ENCODE measurements at regions not wholly inside any gene's neighbourhood (a gene's known extent, or its start where the extent isn't known, plus 50 kb on each side); places are given as distances from the start of the nearest gene placed in this dataset.

DNA sequence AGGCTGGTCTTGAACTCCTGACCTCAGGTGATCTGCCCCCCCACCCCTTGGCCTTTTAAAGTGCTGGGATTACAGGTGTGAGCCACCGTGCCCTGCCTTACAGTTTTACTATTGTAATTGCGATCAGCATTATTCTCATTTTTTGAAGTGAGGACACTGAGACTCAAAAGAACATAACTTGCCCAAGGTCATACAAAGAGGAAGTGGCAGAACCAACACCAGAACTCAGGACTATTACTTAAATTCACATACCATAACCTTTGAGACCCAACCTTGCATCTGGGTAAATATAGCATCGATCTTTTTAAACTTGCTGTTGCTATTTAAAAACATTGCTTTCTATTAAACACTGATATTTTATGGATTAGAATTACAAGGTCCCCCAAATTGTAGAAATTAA lies 54.2 kb downstream of the FOXI1 start:
- Histone ChIP-seq H3K9me3 (no peaks in the 10 kb centered on the region), H3K36me3 (no peaks in the 10 kb centered on the region), H3K4me1 (replicated peaks) (no peaks in the 10 kb centered on the region), H3K27me3 (replicated peaks; ENCODE audit: insufficient read depth) (no peaks in the 10 kb centered on the region), H3K27ac (no peak overlapping the region), H3K4me3 (no peak overlapping the region)
- no peak for TF ChIP-seq POLR2A (IDR thresholded peaks at IDR 0.05)
- TF ChIP-seq, protein P1, sequence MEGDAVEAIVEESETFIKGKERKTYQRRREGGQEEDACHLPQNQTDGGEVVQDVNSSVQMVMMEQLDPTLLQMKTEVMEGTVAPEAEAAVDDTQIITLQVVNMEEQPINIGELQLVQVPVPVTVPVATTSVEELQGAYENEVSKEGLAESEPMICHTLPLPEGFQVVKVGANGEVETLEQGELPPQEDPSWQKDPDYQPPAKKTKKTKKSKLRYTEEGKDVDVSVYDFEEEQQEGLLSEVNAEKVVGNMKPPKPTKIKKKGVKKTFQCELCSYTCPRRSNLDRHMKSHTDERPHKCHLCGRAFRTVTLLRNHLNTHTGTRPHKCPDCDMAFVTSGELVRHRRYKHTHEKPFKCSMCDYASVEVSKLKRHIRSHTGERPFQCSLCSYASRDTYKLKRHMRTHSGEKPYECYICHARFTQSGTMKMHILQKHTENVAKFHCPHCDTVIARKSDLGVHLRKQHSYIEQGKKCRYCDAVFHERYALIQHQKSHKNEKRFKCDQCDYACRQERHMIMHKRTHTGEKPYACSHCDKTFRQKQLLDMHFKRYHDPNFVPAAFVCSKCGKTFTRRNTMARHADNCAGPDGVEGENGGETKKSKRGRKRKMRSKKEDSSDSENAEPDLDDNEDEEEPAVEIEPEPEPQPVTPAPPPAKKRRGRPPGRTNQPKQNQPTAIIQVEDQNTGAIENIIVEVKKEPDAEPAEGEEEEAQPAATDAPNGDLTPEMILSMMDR (IDR thresholded peaks at IDR 0.05): no peak
- no peak for DNase-seq (ENCODE audit: low spot score)
- intact Hi-C loops (cut with DNase I): no loop called here
- 87% methylated on average over 3 of the region's 3 CpGs for WGBS

DNA sequence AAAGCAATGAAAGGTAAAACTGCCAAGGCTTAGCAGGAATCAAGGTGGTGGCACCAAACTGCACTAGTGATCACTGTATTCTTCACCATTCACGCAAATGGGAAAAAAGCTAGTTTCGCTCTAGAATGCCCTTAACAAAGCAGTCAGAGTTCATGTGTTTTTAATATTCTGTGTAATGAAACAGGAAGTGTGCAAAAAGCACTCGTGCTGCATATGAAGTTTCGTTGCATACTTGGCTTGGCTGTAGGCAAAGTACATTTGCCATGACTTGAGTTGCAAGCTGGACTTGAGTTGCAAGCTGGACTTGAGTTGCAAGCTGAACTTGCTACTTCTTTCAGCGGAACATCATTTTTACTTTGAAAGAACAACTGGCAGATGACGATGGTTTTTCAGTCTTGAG lies 55.4 kb downstream of the FOXI1 start:
- intact Hi-C loops (cut with DNase I): no loop called here
- WGBS: 83% methylated on average over 6 of the region's 6 CpGs
- Histone ChIP-seq H3K9me3 (no peaks in the 10 kb centered on the region), H3K36me3 (no peaks in the 10 kb centered on the region), H3K27me3 (replicated peaks; ENCODE audit: insufficient read depth) (no peaks in the 10 kb centered on the region), H3K4me3 (no peak overlapping the region), H3K4me1 (replicated peaks) (no peaks in the 10 kb centered on the region), H3K27ac (no peak overlapping the region)
- no peak for DNase-seq (ENCODE audit: low spot score)
- TF ChIP-seq POLR2AphosphoS5 (IDR thresholded peaks at IDR 0.05) (no peak), POLR2A (IDR thresholded peaks at IDR 0.05) (no peak)
- TF ChIP-seq, protein P1 (IDR thresholded peaks at IDR 0.05): no peak

DNA sequence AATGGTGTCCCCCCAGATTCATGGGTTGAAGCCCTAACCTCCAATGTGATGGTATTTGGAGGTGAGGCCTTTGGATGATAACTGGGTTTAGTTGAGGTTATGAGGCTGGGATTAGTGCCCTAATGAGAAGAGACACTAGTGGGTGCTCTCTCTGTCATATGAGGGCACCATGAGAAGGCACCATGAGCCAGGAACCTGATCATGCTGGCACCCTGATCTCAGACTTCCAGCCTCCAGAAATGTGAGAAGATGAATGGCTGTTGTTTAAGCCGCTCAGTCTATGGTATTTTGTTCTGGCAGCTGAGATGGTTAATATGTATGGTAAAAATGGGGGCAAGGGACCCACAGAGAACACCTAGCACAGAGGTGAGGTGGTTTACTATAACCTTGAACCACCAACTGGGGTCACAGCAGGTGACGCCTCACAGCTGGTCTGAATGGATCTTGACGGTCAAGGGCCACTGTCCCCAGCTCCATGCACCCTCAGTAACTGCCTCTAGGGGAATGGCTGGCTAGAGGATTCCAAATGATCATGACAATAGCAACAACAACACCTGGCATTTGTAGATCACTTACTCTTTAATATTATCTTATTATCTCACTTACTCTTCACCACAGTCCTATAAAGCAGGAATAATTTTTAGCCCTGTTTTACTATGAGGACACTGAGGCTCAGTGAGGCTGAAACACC lies 57.1 kb downstream of the FOXI1 start:
- Histone ChIP-seq H3K36me3 (no peaks in the 10 kb centered on the region), H3K4me3 (no peak overlapping the region), H3K9me3 (no peaks in the 10 kb centered on the region), H3K27me3 (replicated peaks; ENCODE audit: insufficient read depth) (no peaks in the 10 kb centered on the region), H3K4me1 (replicated peaks) (no peaks in the 10 kb centered on the region), H3K27ac (no peak overlapping the region)
- no peak for DNase-seq (ENCODE audit: low spot score)
- intact Hi-C loops (cut with DNase I): no loop called here
- WGBS: 91% methylated on average over 3 of the region's 3 CpGs
- TF ChIP-seq POLR2A (IDR thresholded peaks at IDR 0.05): no peak
- TF ChIP-seq, protein P1 (IDR thresholded peaks at IDR 0.05): no peak
- TF ChIP-seq POLR2AphosphoS5 (IDR thresholded peaks at IDR 0.05): no peak

DNA sequence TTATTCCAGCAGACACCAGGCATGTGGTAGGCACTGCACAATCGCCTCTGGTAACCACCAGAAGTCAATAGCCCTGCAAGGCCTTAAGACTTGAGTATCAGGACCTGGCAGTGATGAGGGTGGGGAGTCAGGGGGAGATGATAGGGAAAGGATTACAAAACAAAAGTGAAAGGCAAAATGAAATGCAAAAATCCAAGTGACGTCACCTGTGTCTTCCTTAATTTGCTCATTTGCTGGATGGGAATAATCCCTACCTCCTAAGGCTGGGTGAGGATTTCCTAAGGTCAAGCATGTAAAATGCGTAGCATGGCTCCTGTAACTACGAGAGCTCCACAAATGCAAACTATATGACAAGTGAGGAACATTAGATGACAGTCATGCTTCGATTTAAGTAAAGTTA lies 58.4 kb downstream of the FOXI1 start:
- no peaks in the 10 kb centered on the region for H3K36me3 ChIP-seq
- TF ChIP-seq, protein P1 (IDR thresholded peaks at IDR 0.05): no peak
- TF ChIP-seq POLR2A (IDR thresholded peaks at IDR 0.05) (no peak), POLR2AphosphoS5 (IDR thresholded peaks at IDR 0.05) (no peak)
- 86% methylated on average over 5 of the region's 5 CpGs for WGBS

DNA sequence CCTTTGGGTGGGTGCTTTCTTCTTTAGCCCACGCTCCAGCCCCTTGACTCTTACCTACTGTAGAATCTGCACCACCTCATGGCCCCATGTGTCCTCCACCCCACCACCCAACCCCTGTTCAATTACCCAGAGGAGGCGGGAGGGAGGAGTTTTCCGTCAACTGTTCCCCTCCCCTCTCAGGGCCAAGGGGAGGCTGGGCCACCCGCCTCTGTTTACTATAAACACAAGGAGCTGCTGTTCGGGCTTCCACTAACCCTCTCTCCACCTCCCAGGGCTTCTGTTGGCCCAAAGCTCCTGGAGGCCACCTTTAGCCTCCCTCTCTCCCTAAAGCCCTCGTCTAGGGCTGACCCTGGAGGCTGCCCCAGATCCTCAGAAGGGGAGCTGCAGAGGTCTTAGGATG lies 59.2 kb downstream of the FOXI1 start:
- Histone ChIP-seq H3K27ac (no peak overlapping the region), H3K36me3 (no peaks in the 10 kb centered on the region), H3K9me3 (no peaks in the 10 kb centered on the region), H3K4me3 (no peak overlapping the region), H3K4me1 (replicated peaks) (no peaks in the 10 kb centered on the region), H3K27me3 (replicated peaks; ENCODE audit: insufficient read depth) (no peaks in the 10 kb centered on the region)
- TF ChIP-seq POLR2AphosphoS5 (IDR thresholded peaks at IDR 0.05) (no peak), POLR2A (IDR thresholded peaks at IDR 0.05) (no peak)
- TF ChIP-seq, protein P1 (IDR thresholded peaks at IDR 0.05): no peak
- WGBS: 81% methylated on average over 6 of the region's 6 CpGs
- no peak for DNase-seq (ENCODE audit: low spot score)
- intact Hi-C loops (cut with DNase I): no loop called here

More for the DNA sequence above, 58.4 kb downstream of the FOXI1 start:
- Histone ChIP-seq H3K27ac (no peak overlapping the region), H3K4me3 (no peak overlapping the region), H3K27me3 (replicated peaks; ENCODE audit: insufficient read depth) (no peaks in the 10 kb centered on the region), H3K9me3 (no peaks in the 10 kb centered on the region), H3K4me1 (replicated peaks) (no peaks in the 10 kb centered on the region)
- intact Hi-C loops (cut with DNase I): no loop called here
- no peak for DNase-seq (ENCODE audit: low spot score)
